CD4-positive, alpha-beta T cell (primary cell): ENCODE measurements at regions not wholly inside any gene's neighbourhood (a gene's known extent, or its start where the extent isn't known, plus 50 kb on each side); places are given as distances from the start of the nearest gene placed in this dataset.

Experiments
- ATAC-seq: fragments of 200-7000 bp; cut with Tn5 transposase; one replicate; pipeline ENCODE4 v1.10.0; 2022; ENCODE audit warnings: mild to moderate bottlenecking; ENCODE audit not compliant: poor library complexity
- CTCF ChIA-PET: fragments of 350-600 bp; sonication (Branson Sonifier 250); formaldehyde crosslinking; loops from one replicate; lab custom pipeline; 2021; ENCODE audit warnings: antibody characterized with exemption, inconsistent platforms; lab: Charles Lee
- POLR2A ChIA-PET: fragments of 350-600 bp; sonication (Branson Sonifier 250); formaldehyde crosslinking; loops from one replicate; lab custom pipeline; 2021; ENCODE audit warnings: antibody characterized with exemption, inconsistent platforms; lab: Charles Lee
- DNase-seq, 14 experiments: peaks; one replicate each; pipeline ENCODE4 v3.0.0-alpha.2; 2013 to 2020; ENCODE audit warnings: mixed read lengths in 2 of 14
- H3K27ac ChIP-seq, 2 donors: one replicate each; pipeline versions ENCODE4 v1.5.1 to v1.7.0; 2013; ENCODE audit warnings: low read length in 2 of 2, low read depth in 1 of 2, mild to moderate bottlenecking in 1 of 2
- H3K27me3 ChIP-seq, 2 experiments: 1 replicate in 1 of 2; 2 replicates in 1 of 2; pipeline versions ENCODE4 v1.6.1 to v1.7.0; 2013; ENCODE audit warnings: low read length in 2 of 2, control low read depth in 1 of 2, mild to moderate bottlenecking in 1 of 2, moderate library complexity in 1 of 2; ENCODE audit not compliant: insufficient read depth in 2 of 2, control insufficient read depth in 1 of 2
- H3K36me3 ChIP-seq: one replicate; pipeline ENCODE4 v1.6.1; 2013; ENCODE audit warnings: low read length, control low read depth; ENCODE audit not compliant: insufficient read depth
- H3K4me1 ChIP-seq: one replicate; pipeline ENCODE4 v1.6.1; 2013; ENCODE audit warnings: low read length, control low read depth; ENCODE audit not compliant: insufficient read depth
- H3K4me3 ChIP-seq: one replicate; pipeline ENCODE4 v1.5.1; 2013; ENCODE audit warnings: mild to moderate bottlenecking, low read length, moderate library complexity
- H3K9me3 ChIP-seq, 2 experiments: 1 replicate in 1 of 2; 2 replicates in 1 of 2; pipeline versions ENCODE4 v1.6.1 to v1.7.0; 2013; ENCODE audit warnings: low read length in 2 of 2, mild to moderate bottlenecking in 2 of 2, control low read depth in 1 of 2, moderate library complexity in 1 of 2; ENCODE audit not compliant: control insufficient read depth in 1 of 2, insufficient read depth in 1 of 2
- H3K27ac Mint-ChIP-seq: one replicate; pipeline ENCODE4 v1.8.0; 2020; ENCODE audit warnings: mixed read lengths
- H3K27me3 Mint-ChIP-seq: one replicate; pipeline ENCODE4 v1.8.0; 2021; ENCODE audit warnings: mixed read lengths
- H3K36me3 Mint-ChIP-seq: one replicate; pipeline ENCODE4 v1.8.0; 2021; ENCODE audit warnings: low read depth, mixed read lengths
- H3K4me1 Mint-ChIP-seq: one replicate; pipeline ENCODE4 v1.8.0; 2021; ENCODE audit warnings: low read depth, mixed read lengths
- H3K4me3 Mint-ChIP-seq: one replicate; pipeline ENCODE4 v1.8.0; 2020; ENCODE audit warnings: mild to moderate bottlenecking, mixed read lengths
- H3K9me3 Mint-ChIP-seq: one replicate; pipeline ENCODE4 v1.8.0; 2020; ENCODE audit warnings: mixed read lengths
- intact Hi-C, 2 experiments: fragments of 100-400 bp; cut with DNase I in 1 of 2; cut with micrococcal nuclease in 1 of 2; formaldehyde crosslinking; loops; one replicate each; pipeline versions ENCODE4 v1.15.1 to v1.9.0; 2023 to 2025; cut with DNase I, micrococcal nuclease
- TF ChIP-seq, protein P1 (sequence below): fragments of 200-600 bp; IDR thresholded peaks from one replicate; pipeline ENCODE4 v1.8.0; 2022; ENCODE audit warnings: antibody characterized with exemption, mild to moderate bottlenecking

DNA sequence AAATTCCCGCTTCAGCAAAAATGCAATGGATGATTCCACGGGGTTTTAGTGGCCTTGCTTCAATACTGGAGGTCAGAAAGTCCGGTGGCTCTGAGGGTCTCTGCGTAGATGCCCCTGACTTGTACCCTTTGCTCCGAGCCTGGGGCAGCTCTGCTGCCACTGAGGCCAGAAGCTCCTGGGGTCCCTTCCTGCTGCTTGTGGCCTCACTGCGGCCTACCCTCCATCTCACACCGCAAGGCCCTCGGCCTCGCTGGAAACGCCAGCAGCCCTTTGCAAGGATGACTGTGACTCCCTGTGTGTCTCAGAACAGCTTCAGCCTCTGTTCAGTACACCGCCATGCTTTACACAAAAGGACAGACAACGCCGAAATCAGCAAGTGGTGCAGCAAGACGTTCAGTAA, 244.8 kb downstream of the ACTR3B start:
- no peak overlapping the region for H3K27ac ChIP-seq
- POLR2A ChIA-PET, result no interaction called here
- CTCF ChIA-PET, result no interaction called here
- Mint-ChIP-seq H3K36me3 (no peaks in the 10 kb centered on the region), H3K27ac (no peak overlapping the region), H3K9me3 (peaks cover 2% of the 10 kb centered on the region), H3K27me3 (no peaks in the 10 kb centered on the region), H3K4me3 (no peak overlapping the region), H3K4me1 (no peaks in the 10 kb centered on the region)
- H3K27me3 ChIP-seq, result no peaks in the 10 kb centered on the region
- peaks cover 0 to 21% of the 10 kb centered on the region in 2 experiments for H3K9me3 ChIP-seq
- intact Hi-C loops, result no loop called here
- no peaks in the 10 kb centered on the region for H3K36me3 ChIP-seq
- ATAC-seq, result no peak
- H3K4me3 ChIP-seq, result no peak overlapping the region
- H3K4me1 ChIP-seq, result no peaks in the 10 kb centered on the region
- TF ChIP-seq, protein P1, sequence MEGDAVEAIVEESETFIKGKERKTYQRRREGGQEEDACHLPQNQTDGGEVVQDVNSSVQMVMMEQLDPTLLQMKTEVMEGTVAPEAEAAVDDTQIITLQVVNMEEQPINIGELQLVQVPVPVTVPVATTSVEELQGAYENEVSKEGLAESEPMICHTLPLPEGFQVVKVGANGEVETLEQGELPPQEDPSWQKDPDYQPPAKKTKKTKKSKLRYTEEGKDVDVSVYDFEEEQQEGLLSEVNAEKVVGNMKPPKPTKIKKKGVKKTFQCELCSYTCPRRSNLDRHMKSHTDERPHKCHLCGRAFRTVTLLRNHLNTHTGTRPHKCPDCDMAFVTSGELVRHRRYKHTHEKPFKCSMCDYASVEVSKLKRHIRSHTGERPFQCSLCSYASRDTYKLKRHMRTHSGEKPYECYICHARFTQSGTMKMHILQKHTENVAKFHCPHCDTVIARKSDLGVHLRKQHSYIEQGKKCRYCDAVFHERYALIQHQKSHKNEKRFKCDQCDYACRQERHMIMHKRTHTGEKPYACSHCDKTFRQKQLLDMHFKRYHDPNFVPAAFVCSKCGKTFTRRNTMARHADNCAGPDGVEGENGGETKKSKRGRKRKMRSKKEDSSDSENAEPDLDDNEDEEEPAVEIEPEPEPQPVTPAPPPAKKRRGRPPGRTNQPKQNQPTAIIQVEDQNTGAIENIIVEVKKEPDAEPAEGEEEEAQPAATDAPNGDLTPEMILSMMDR, result no peak
- DNase-seq, result no peak

DNA sequence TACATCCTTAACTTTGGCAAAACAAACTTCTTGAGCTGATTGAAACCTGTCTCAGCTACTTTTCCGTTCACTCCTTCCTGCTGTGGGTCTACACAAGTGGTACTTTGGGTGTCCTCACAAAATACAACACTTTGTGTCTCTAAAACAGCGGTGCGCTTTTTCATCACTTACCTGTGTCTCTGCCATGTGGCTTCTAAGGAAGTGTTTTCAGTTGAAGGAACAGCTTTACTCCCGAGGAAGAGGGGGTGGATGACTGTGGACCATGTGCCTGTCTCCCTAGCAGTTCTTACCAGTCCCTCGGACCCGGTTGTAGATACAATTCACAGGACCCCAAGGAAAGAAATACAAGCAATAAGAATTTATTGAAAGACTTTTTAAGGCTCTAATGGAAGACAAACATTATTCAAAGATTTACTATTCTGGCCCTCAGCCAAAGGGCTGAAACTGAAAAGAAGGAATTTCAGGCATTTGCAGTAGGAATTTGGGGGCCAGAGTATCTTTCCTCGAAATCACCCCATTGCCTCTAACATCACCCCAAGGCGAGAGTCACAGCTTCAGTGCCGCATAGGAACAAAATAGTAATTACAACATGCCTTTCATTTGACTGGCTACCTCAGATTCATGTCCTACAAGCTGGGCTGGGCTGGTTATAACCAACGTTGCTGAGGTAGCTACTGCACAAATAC, 246.3 kb downstream of the ACTR3B start:
- no peaks in the 10 kb centered on the region for H3K9me3 Mint-ChIP-seq
- TF ChIP-seq, protein P1, result no peak
- Histone ChIP-seq H3K4me1 (no peaks in the 10 kb centered on the region), H3K36me3 (no peaks in the 10 kb centered on the region), H3K27me3 (no peaks in the 10 kb centered on the region), H3K4me3 (no peak overlapping the region), H3K9me3 (peaks cover 0 to 8% of the 10 kb centered on the region in 2 experiments), H3K27ac (no peak overlapping the region)
- no peak overlapping the region for H3K4me3 Mint-ChIP-seq
- no peaks in the 10 kb centered on the region for H3K4me1 Mint-ChIP-seq
- DNase-seq (no peak), ATAC-seq (no peak)
- H3K36me3 Mint-ChIP-seq, result no peaks in the 10 kb centered on the region
- CTCF ChIA-PET, result no interaction called here
- no peak overlapping the region for H3K27ac Mint-ChIP-seq
- POLR2A ChIA-PET, result no interaction called here
- no peaks in the 10 kb centered on the region for H3K27me3 Mint-ChIP-seq
- intact Hi-C loops, result no loop called here

DNA sequence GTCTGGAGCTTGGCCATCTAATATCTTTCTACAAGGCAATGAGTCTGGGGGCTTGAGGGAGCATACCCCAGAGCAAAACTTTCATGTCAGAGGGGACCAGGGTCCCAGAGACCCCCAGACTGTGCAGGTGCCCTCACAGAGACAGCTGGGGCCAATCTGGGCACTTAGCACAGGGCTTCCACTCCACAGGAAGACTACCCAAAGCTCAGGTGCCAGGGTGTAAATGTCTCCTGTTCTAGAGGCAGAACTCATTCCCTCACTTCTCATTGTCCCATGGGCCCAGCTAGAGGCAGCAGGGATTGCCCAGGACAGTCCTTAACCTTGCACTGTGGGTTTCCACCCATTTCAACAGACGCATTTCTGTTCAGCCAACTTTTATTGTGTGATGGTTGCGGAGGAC, 246.9 kb downstream of the ACTR3B start:
- POLR2A ChIA-PET, result no interaction called here
- Mint-ChIP-seq H3K4me3 (no peak overlapping the region), H3K27me3 (no peaks in the 10 kb centered on the region), H3K9me3 (no peaks in the 10 kb centered on the region), H3K36me3 (no peaks in the 10 kb centered on the region), H3K27ac (no peak overlapping the region), H3K4me1 (no peaks in the 10 kb centered on the region)
- intact Hi-C loops, result no loop called here
- Histone ChIP-seq H3K4me1 (no peaks in the 10 kb centered on the region), H3K36me3 (no peaks in the 10 kb centered on the region), H3K27me3 (no peaks in the 10 kb centered on the region), H3K27ac (no peak overlapping the region), H3K4me3 (no peak overlapping the region), H3K9me3 (peaks cover 0 to 5% of the 10 kb centered on the region in 2 experiments)
- DNase-seq (no peak), ATAC-seq (no peak)
- CTCF ChIA-PET, result no interaction called here
- TF ChIP-seq, protein P1, result no peak
